OCI-LY1 (cell line): ENCODE measurements at regions not wholly inside any gene's neighbourhood (a gene's known extent, or its start where the extent isn't known, plus 50 kb on each side); places are given as distances from the start of the nearest gene placed in this dataset.

Experiments
- H2AFZ ChIP-seq: fragments of 200-600 bp; sonication (generic), shearing (Covaris generic); 2 replicates; pipeline ENCODE4 v1.6.0; 2014; ENCODE audit warnings: antibody characterized with exemption, mild to moderate bottlenecking, low read length
- H3F3A ChIP-seq: fragments of 200-600 bp; sonication (generic), shearing (Covaris generic); 2 replicates; pipeline ENCODE4 v1.6.0; 2014; ENCODE audit warnings: mild to moderate bottlenecking, antibody characterized with exemption, low read length, moderate library complexity; ENCODE audit not compliant: insufficient read depth
- H3K27ac ChIP-seq: fragments of 200-600 bp; sonication (generic); 2 replicates; pipeline ENCODE4 v1.5.1; 2014; ENCODE audit warnings: low read length, mixed run types, mild to moderate bottlenecking, low read depth; ENCODE audit not compliant: poor library complexity, severe bottlenecking
- H3K27me3 ChIP-seq: fragments of 200-600 bp; sonication (generic); 2 replicates; pipeline ENCODE4 v1.6.0; 2014; ENCODE audit warnings: antibody characterized with exemption, mild to moderate bottlenecking, low read length, moderate library complexity; ENCODE audit not compliant: insufficient read depth
- H3K36me3 ChIP-seq: fragments of 200-600 bp; sonication (generic); 2 replicates; pipeline ENCODE4 v1.6.1; 2014; ENCODE audit warnings: mild to moderate bottlenecking, antibody characterized with exemption, low read length, moderate library complexity, mixed read lengths; ENCODE audit not compliant: insufficient read depth
- H3K4me1 ChIP-seq: fragments of 200-600 bp; sonication (generic); 2 replicates; pipeline ENCODE4 v1.5.1; 2014; ENCODE audit warnings: mild to moderate bottlenecking, low read length, moderate library complexity; ENCODE audit not compliant: insufficient read depth, severe bottlenecking
- H3K4me2 ChIP-seq: fragments of 200-600 bp; sonication (generic), shearing (Covaris generic); 2 replicates; pipeline ENCODE4 v1.6.1; 2014; ENCODE audit warnings: low read length
- H3K4me3 ChIP-seq: fragments of 200-600 bp; sonication (generic); 2 replicates; pipeline ENCODE4 v1.5.1; 2014; ENCODE audit warnings: low read length, low read depth, mild to moderate bottlenecking, mixed read lengths; ENCODE audit not compliant: poor library complexity, severe bottlenecking
- H3K79me2 ChIP-seq: fragments of 200-600 bp; shearing (Covaris generic); 2 replicates; pipeline ENCODE4 v1.6.1; 2016; ENCODE audit warnings: mixed run types, low read length, mixed read lengths; ENCODE audit not compliant: insufficient read depth
- H3K9ac ChIP-seq: fragments of 200-600 bp; sonication (generic), shearing (Covaris generic); 2 replicates; pipeline ENCODE4 v1.6.1; 2014; ENCODE audit warnings: mild to moderate bottlenecking, low read length, mixed read lengths
- H3K9me2 ChIP-seq: fragments of 200-600 bp; sonication (generic), shearing (Covaris generic); 2 replicates; pipeline ENCODE4 v1.6.1; 2014; ENCODE audit warnings: low read depth, mild to moderate bottlenecking, low read length, mixed read lengths
- H3K9me3 ChIP-seq: fragments of 200-600 bp; shearing (Covaris generic); 2 replicates; pipeline ENCODE4 v1.6.1; 2014; ENCODE audit warnings: low read length, mixed read lengths
- H4K20me1 ChIP-seq: fragments of 200-600 bp; sonication (generic), shearing (Covaris generic); 2 replicates; pipeline ENCODE4 v1.6.0; 2016; ENCODE audit warnings: mild to moderate bottlenecking, low read length; ENCODE audit not compliant: insufficient read depth
- EZH2 ChIP-seq: fragments of 200-600 bp; sonication (generic), shearing (Covaris generic); IDR thresholded peaks from 2 replicates; pipeline ENCODE4 v1.8.0; 2017; ENCODE audit warnings: borderline replicate concordance, mixed run types, mild to moderate bottlenecking, antibody characterized with exemption, low read length, moderate library complexity, mixed read lengths
- TF ChIP-seq, protein P1 (sequence below): fragments of 200-600 bp; sonication (generic), shearing (Covaris generic); IDR thresholded peaks from 2 replicates; pipeline ENCODE4 v1.5.1; 2017; ENCODE audit warnings: mild to moderate bottlenecking, antibody characterized with exemption, low read length, moderate library complexity, mixed read lengths

DNA sequence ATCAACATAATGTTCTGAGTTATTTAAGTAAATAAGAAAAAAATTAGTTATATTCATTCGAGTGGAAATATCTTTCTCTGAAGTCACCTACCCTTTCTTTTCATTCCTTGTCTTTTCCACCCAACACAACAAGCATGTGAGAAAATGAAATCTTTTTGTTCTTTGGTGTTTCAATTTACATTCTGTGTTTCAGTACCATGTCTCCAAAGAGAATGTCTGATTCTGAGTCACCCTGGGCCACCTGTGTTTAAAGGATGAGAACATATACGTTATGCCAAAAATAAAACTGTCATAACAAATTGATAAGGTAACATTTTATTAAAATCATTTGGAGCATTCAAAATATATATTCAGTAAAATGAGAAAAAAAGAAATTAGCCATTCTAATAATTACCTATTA lies 470.8 kb downstream of the ZNF804A start:
- Histone ChIP-seq H3K4me3 (no peak overlapping the region), H3K4me1 (no peaks in the 10 kb centered on the region), H3F3A (no peaks in the 10 kb centered on the region), H4K20me1 (no peaks in the 10 kb centered on the region), H3K9me2 (no peaks in the 10 kb centered on the region), H3K27ac (no peak overlapping the region), H3K9ac (no peak overlapping the region), H3K27me3 (no peaks in the 10 kb centered on the region), H3K9me3 (no peaks in the 10 kb centered on the region), H3K36me3 (no peaks in the 10 kb centered on the region), H2AFZ (no peak overlapping the region), H3K4me2 (no peak overlapping the region), H3K79me2 (no peaks in the 10 kb centered on the region)
- TF ChIP-seq, protein P1, sequence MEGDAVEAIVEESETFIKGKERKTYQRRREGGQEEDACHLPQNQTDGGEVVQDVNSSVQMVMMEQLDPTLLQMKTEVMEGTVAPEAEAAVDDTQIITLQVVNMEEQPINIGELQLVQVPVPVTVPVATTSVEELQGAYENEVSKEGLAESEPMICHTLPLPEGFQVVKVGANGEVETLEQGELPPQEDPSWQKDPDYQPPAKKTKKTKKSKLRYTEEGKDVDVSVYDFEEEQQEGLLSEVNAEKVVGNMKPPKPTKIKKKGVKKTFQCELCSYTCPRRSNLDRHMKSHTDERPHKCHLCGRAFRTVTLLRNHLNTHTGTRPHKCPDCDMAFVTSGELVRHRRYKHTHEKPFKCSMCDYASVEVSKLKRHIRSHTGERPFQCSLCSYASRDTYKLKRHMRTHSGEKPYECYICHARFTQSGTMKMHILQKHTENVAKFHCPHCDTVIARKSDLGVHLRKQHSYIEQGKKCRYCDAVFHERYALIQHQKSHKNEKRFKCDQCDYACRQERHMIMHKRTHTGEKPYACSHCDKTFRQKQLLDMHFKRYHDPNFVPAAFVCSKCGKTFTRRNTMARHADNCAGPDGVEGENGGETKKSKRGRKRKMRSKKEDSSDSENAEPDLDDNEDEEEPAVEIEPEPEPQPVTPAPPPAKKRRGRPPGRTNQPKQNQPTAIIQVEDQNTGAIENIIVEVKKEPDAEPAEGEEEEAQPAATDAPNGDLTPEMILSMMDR: no peak
- no peak for TF ChIP-seq EZH2

DNA sequence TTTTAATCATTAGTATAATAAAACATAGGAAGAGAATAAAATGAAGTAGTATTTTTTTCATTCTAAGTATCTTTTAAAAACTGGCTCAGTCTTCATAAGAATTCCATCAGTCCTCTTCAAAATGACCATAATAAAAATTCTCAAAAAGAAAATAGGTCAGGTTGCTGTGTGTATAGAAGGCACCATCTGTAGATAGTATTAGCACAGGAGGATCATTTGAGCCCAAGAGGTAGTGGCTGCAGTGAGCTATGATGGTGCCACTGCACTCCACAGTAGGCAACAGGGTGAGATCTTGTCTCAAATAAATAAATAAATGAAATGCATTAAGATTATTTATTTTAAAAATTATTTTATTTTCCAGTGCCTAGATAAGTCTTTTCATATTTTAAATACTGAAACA lies 475.8 kb downstream of the ZNF804A start:
- Histone ChIP-seq H3K4me3 (no peak overlapping the region), H3K9ac (no peak overlapping the region), H3K27ac (no peak overlapping the region), H2AFZ (no peak overlapping the region), H3K27me3 (no peaks in the 10 kb centered on the region), H4K20me1 (no peaks in the 10 kb centered on the region), H3K4me2 (no peak overlapping the region), H3K9me3 (no peaks in the 10 kb centered on the region), H3K79me2 (no peaks in the 10 kb centered on the region), H3K9me2 (no peaks in the 10 kb centered on the region), H3K36me3 (no peaks in the 10 kb centered on the region), H3F3A (no peaks in the 10 kb centered on the region), H3K4me1 (no peaks in the 10 kb centered on the region)
- TF ChIP-seq, protein P1: no peak
- TF ChIP-seq EZH2: no peak

DNA sequence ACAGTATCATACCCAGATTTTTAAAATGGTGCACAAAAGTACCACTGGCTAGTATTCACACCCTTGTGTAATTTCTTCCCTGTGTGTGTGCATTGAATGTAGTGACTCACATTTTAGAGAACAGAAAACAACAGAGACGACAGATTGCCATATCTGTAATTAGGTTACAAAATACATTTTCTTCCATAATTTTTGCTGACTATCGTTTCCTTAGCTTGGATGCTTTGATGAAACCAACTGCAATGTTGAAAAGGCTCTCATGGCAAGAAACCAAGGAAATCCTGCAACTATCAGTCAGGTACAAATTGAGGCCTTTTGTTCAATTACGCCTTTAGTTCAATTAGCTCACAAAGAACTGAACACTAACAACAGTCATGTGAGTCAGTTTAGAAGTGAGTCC lies 484.4 kb downstream of the ZNF804A start:
- H2AFZ ChIP-seq: no peak overlapping the region
- no peaks in the 10 kb centered on the region for H3F3A ChIP-seq
- no peaks in the 10 kb centered on the region for H3K4me1 ChIP-seq
- no peaks in the 10 kb centered on the region for H3K27me3 ChIP-seq
- TF ChIP-seq, protein P1: no peak
- no peak for TF ChIP-seq EZH2
- H3K27ac ChIP-seq: no peak overlapping the region
- no peaks in the 10 kb centered on the region for H3K36me3 ChIP-seq
- no peak overlapping the region for H3K4me3 ChIP-seq
- H3K9me3 ChIP-seq: no peaks in the 10 kb centered on the region
- no peaks in the 10 kb centered on the region for H3K79me2 ChIP-seq
- H3K9me2 ChIP-seq: no peaks in the 10 kb centered on the region
- no peak overlapping the region for H3K9ac ChIP-seq
- H4K20me1 ChIP-seq: no peaks in the 10 kb centered on the region
- H3K4me2 ChIP-seq: no peak overlapping the region
